HG03280 (cell line): ENCODE measurements at regions not wholly inside any gene's neighbourhood (a gene's known extent, or its start where the extent isn't known, plus 50 kb on each side); places are given as distances from the start of the nearest gene placed in this dataset.
"Not testable (repeated sequence)": the region's sequence is repeated elsewhere in the genome, so short reads cannot be mapped to it uniquely, and the experiment has no call there.

Source experiments
- ATAC-seq: cut with Tn5 transposase; IDR thresholded peaks from one replicate; pipeline ENCODE4 v1.9.1; 2021; ENCODE audit warnings: mild to moderate bottlenecking, moderate library complexity; ENCODE audit not compliant: unreplicated experiment

DNA sequence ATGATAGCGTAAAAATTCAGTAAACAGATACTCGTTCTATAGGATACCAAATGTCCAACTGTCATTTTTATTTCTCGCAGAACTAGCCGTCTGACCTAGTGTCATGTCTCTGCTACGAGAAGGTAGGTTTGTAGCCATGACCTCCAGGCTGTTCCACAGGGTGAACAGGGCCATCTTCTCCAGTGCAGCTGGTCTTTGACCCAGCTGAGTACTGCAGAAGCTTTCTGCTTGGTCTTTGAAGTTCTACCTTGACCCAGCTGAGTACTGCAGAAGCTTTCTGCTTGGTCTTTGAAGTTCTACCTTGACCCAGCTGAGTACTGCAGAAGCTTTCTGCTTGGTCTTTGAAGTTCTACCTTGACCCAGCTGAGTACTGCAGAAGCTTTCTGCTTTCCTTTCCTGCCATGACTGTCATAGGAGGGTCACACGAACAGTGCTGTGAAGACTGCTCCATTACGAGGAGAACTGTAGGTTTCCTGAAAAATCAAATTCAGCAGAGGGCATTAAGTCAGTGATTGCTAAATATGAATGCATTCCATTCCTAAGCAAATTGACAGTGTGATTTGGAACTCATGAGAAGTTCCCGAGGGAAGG lies 532.8 kb upstream of the NRP1 start:
- not testable (repeated sequence) for ATAC-seq

- no peak for ATAC-seq
Observed at GRCh38 chr10:33863352-33863751, 528.9 kb upstream of the NRP1 start.

GRCh38 chr10:33862536-33863105 lies 528.2 kb upstream of the NRP1 start:
- no peak for ATAC-seq

- no peak for ATAC-seq
Observed at GRCh38 chr10:33861833-33862232, 527.4 kb upstream of the NRP1 start.

DNA sequence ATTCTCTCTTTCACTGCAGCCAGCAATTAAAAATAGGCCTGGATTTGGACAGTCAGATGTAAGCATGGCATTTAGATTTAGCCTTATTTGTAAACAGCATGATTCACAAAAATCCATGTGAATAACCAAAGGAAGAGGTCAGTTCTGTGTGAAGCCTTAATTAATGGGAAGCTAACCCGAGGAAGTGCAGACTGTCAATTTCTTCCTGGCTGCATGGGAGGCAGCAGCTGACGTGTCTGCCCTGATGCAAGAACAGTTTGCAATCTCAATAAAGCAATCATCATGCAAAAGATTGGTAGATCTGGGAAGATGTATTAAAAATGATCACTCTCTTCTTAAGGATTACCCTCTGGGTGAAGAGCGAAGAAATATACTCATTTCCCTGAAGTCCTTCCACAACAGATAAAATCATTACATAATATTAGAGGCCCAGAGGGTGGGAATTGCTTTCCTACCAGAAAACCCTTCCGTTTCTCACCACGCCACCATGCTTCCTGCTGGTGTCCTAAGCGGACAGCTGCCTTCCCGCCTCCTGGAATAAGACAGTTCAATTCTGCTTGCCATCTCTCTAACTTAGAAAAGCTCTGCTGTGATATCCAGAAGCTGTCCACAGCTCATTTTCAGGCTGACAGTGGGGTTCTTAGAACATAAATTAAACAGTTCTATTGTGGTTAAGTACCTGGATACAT lies 526.7 kb upstream of the NRP1 start:
- no peak for ATAC-seq

GRCh38 chr10:33860552-33860951 lies 526.1 kb upstream of the NRP1 start:
- no peak for ATAC-seq

DNA sequence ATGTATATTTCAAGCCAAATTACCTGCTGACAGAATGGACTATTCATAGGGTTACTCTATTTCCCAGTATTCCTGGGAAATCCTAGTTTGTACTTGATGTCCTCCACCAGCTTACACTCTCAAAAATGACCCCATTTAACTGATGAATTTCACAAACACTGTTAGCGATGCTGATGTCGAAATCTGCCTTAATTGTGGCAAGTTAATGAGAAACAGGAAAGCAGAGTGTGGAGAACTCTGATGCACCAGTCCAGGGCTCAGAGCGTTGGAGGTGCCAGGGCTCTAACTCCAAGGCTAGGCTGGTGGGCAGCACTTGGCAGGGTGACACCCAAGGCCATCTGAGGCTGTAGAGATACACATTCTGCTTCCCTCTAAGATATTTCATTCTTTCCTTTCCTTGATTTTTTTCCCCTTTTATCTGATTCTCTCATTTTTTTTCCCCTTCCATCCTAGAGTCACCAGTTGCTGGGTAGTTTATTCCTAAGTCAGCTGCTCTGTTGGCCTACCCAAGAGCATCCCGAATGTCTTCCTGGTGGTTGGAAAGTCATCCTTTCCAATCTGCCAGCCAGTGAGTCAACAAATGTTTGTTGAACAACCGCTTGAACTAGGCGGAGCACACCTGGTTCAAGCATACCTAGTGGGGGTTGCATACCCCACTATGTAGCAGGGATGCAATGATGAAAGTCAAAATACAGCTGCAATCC lies 525.0 kb upstream of the NRP1 start:
- ATAC-seq, result no peak

- ATAC-seq, result no peak
Observed at GRCh38 chr10:33858326-33858725, 523.9 kb upstream of the NRP1 start.

GRCh38 chr10:33853221-33853620 lies 518.8 kb upstream of the NRP1 start:
- ATAC-seq, result not testable (repeated sequence)

DNA sequence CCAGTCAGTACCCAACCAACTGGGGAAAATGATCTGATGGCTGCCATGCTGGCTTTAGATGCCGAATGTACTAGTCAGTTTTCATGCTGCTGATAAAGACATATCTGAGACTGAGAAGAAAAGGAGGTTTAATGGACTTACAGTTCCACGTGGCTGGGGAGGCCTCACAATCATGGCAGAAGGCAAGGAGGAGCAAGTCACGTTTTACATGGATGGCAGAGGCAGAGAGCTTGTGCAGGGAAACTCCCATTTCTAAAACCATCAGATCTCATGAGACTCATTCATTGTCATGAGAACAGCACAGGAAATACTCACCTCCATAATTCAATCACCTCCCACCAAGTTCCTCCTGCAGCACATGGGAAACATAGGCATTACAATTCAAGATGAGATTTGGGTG lies 508.9 kb upstream of the NRP1 start:
- ATAC-seq, result no peak

- ATAC-seq, result no peak
Observed at GRCh38 chr10:33841678-33842077, 507.2 kb upstream of the NRP1 start.

DNA sequence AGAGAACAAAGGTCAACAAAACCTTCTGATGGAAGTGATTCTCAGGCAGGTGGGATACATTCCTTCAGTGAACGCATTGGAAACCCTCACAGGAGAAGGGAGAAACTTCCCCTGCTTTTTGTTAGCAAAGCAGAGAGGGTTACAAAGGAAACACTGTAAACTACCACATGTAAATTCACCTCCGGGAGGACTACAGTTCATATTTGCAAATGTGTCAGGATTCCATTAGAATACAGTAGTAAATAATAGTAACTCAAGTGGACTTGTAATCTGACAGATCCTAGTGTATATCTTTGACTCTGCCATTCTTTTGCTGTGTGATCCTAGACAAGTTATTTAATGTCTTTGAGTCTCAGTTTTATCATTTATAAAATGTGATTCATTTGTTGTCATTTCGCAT lies 504.3 kb upstream of the NRP1 start:
- ATAC-seq, result no peak

- ATAC-seq, result no peak
Observed at GRCh38 chr10:33837736-33838135, 503.3 kb upstream of the NRP1 start.

DNA sequence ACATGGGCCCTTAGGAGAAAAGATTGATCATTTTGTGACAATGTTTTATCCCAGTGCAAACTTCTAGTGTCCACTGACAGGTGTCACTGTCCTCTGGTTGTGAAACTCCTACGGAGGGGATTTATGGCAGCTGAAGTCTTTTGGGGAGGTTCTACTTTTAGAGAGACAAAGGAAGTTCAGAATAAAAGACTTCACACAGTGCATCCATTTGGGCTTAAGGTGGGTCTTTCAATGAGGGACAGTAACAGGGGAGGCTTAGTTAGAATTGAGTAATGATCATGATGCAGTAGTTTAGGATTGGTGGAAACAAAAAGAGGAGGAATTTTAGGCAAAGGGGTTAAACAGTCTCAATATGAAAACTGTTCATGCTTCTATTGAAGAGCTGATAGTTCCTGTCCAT lies 501.1 kb upstream of the NRP1 start:
- ATAC-seq, result no peak

- ATAC-seq, result no peak
Observed at GRCh38 chr10:33833566-33833965, 499.1 kb upstream of the NRP1 start.

- ATAC-seq, result no peak
Observed at GRCh38 chr10:33832124-33832787, 497.8 kb upstream of the NRP1 start.

- ATAC-seq, result no peak
Observed at GRCh38 chr10:33831591-33831990, 497.1 kb upstream of the NRP1 start.

DNA sequence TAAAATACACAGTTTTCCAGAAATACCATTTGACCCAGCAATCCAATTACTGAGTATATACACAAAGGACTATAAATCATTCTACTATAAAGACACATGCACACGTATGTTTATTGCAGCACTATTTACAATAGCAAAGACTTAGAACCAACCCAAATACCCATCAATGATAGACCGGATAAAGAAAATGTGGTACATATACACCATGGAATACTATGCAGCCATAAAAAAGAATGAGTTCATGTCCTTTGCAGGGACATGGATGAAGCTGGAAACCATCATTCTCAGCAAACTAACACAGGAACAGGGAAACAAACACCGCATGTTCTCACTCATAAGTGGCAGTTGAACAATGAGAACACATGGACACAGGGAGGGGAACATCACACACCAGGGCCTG lies 495.4 kb upstream of the NRP1 start:
- ATAC-seq, result not testable (repeated sequence)

DNA sequence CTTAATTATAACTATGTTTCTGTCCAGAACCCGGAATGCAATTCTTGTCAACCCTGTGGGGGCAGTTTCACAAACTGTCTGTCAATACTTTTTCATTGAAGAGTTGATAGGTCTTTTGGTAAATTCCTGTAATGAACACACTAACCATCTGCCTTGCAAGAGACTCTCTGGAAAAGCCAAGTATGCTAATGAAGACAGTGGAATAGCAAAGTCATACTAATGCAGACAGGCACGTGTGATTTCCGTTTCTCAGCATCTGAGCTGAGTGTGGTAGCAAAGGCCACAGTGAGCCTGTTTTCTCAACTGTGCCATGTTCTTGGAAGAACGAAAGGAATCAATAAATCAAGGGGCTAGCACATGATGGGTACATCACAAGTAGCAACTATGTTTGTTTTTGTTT lies 494.1 kb upstream of the NRP1 start:
- ATAC-seq, result no peak

DNA sequence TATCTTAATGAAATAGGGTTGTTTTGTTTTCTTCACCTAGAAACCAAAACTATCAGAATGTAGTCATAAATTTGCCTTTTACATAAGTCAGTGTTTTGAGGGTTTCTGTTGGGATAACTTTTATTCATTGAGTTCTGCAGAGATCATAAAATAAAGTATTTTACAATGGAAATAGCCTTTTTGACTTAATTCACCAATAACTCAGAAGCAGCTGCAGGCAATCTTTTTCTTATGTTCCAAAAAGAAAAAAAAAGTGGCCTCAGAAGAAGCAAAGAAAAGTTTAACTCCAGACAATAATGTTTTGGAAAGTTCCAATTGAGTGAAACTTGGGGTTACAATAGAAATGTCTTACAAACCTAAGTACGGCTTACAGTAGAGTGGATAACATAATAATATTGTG lies 491.7 kb upstream of the NRP1 start:
- ATAC-seq, result no peak

- no peak for ATAC-seq
Observed at GRCh38 chr10:33822774-33823173, 488.3 kb upstream of the NRP1 start.
